ENCODE measurements at regions not wholly inside any gene's neighbourhood (a gene's known extent, or its start where the extent isn't known, plus 50 kb on each side); places are given as distances from the start of the nearest gene placed in this dataset.

DNA sequence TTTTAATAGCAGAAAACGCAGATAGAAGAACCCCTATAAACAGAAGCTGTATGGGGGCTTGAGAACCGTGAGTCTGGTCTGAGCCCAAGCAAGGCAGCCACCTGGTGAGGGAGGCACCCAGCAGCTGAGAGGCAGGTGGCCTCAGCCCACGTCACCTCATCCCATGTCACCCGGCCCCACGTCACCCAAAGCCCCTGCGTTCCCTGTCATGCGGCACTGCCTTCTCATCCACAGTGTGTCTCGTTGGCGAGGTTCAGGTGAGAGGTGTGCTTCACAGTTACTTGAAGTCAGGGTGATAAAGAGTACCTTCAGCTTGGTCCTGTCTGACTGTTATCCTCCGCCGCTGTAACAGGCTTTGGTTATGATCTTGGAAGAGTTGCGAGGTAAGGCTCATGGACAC lies 80.6 kb upstream of the IRX4 start:
- Histone ChIP-seq H3K4me1 (ENCODE audit: control insufficient read depth, insufficient read depth, low read length, unreplicated experiment) (no peaks in the 10 kb centered on the region), H3K36me3 (ENCODE audit: insufficient read depth, low read length) (no peaks in the 10 kb centered on the region), H3K27ac (ENCODE audit: low read depth, low read length) (no peak overlapping the region), H2AFZ (ENCODE audit: low read length, unreplicated experiment) (no peak overlapping the region), H3K4me3 (ENCODE audit: low read depth, low read length) (no peak overlapping the region), H3K27me3 (ENCODE audit: insufficient read depth, low read length) (no peaks in the 10 kb centered on the region), H3K79me2 (ENCODE audit: control insufficient read depth, insufficient read depth, low read length, unreplicated experiment) (no peaks in the 10 kb centered on the region)

DNA sequence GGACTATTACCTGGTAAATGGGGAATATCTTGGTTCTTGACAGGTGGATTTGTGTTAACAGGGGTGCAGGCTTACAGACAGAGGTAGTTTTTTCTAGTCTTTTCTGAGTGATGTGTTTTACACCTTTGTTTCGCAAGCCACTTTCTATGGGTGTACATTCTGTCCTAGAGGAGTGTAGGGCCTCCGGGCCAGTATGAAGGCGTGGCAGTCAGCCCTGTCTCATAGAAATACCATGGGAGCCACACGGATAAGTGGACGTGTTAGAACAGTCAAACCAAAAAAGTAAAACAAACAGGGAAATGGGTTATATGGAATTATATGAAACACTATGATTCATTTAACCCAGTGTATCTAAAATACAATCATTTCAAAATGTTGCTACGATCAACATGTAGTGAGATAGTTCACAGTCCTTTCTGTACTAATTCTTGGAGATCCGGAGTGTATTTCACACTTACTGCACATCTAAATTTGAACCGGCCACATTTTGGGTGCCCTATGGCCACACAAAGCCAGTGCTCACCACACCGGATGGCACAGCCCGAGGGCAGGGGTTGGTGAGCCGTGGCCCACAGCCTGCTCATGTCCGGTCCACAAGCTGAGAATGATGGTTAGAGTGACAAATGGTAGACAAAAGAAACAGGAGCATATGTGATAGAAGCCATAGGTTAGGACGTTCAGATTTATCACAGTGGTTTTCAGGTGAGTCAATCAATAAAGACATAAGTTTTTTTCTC lies 80.1 kb upstream of the IRX4 start:
- Histone ChIP-seq H3K79me2 (ENCODE audit: control insufficient read depth, insufficient read depth, low read length, unreplicated experiment) (no peaks in the 10 kb centered on the region), H3K27me3 (ENCODE audit: insufficient read depth, low read length) (no peaks in the 10 kb centered on the region), H3K27ac (ENCODE audit: low read depth, low read length) (no peak overlapping the region), H3K4me1 (ENCODE audit: control insufficient read depth, insufficient read depth, low read length, unreplicated experiment) (no peaks in the 10 kb centered on the region), H2AFZ (ENCODE audit: low read length, unreplicated experiment) (no peak overlapping the region), H3K36me3 (ENCODE audit: insufficient read depth, low read length) (no peaks in the 10 kb centered on the region), H3K4me3 (ENCODE audit: low read depth, low read length) (no peak overlapping the region)

DNA sequence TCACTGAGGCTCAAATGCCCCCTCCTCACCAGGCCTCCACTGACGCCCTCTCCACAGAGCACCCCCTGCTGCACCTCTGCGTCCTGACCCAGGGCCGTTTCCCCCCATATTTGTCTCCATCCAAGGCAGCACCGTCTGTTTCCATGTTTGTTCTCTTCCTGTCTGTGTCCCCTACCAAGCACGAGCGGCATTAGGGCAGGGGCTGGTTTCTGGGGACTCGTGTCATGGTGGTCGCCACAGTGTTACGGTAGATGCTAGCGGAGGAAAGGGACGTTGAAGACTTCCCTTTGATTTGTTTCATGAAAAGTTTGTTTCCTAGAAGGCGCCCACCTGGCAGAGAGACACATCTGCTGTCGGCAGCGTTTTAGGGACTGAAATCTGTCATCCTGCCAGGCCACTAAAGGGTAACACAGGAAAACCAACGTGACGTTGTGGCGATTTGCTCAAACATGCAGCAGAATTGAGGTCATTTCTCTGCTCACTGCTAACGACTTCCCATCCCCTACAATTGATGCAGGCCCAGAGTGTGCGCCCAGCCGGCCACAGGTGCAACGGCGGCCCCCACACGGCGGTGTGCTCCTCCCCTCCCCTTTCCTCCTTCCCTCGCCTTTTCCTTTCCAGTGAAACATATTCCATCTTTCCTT lies 79.3 kb upstream of the IRX4 start:
- Histone ChIP-seq H3K79me2 (ENCODE audit: control insufficient read depth, insufficient read depth, low read length, unreplicated experiment) (no peaks in the 10 kb centered on the region), H3K36me3 (ENCODE audit: insufficient read depth, low read length) (no peaks in the 10 kb centered on the region), H3K27me3 (ENCODE audit: insufficient read depth, low read length) (no peaks in the 10 kb centered on the region), H3K4me3 (ENCODE audit: low read depth, low read length) (no peak overlapping the region), H2AFZ (ENCODE audit: low read length, unreplicated experiment) (no peak overlapping the region), H3K4me1 (ENCODE audit: control insufficient read depth, insufficient read depth, low read length, unreplicated experiment) (no peaks in the 10 kb centered on the region), H3K27ac (ENCODE audit: low read depth, low read length) (no peak overlapping the region)

DNA sequence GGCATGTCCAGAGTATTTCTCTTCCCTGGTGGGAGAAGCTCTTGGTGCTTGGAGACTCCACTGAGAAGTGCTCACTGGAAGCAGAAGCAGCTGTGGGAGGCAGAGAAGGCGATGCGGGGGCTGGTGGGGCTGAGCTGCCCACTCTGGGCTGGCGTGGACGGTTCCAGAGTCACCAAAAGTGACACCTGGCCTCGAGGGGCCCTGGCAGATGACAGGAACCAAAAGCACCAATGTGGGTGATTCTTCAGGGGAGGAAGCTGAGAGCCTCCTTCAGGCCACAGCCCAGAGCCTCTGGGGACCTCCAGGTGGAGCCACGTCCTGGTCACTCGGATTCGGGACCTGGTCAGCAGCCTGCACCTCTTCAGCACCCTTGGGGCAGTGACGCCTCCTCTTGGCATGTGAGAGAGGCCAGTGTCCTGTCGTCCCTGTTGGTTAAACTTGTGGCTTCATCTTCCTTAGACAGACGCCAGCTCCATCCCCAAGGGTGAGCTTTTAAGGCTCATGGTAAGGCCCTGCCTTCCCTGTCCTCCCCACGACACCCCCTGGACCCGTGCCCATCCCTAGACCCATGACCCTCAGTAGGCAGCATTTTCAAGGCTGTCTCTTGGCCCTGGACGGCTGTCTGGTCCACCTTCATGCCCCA lies 78.7 kb upstream of the IRX4 start:
- Histone ChIP-seq H3K4me1 (ENCODE audit: control insufficient read depth, insufficient read depth, low read length, unreplicated experiment) (no peaks in the 10 kb centered on the region), H3K4me3 (ENCODE audit: low read depth, low read length) (no peak overlapping the region), H3K27me3 (ENCODE audit: insufficient read depth, low read length) (no peaks in the 10 kb centered on the region), H2AFZ (ENCODE audit: low read length, unreplicated experiment) (no peak overlapping the region), H3K36me3 (ENCODE audit: insufficient read depth, low read length) (no peaks in the 10 kb centered on the region), H3K79me2 (ENCODE audit: control insufficient read depth, insufficient read depth, low read length, unreplicated experiment) (no peaks in the 10 kb centered on the region), H3K27ac (ENCODE audit: low read depth, low read length) (no peak overlapping the region)

DNA sequence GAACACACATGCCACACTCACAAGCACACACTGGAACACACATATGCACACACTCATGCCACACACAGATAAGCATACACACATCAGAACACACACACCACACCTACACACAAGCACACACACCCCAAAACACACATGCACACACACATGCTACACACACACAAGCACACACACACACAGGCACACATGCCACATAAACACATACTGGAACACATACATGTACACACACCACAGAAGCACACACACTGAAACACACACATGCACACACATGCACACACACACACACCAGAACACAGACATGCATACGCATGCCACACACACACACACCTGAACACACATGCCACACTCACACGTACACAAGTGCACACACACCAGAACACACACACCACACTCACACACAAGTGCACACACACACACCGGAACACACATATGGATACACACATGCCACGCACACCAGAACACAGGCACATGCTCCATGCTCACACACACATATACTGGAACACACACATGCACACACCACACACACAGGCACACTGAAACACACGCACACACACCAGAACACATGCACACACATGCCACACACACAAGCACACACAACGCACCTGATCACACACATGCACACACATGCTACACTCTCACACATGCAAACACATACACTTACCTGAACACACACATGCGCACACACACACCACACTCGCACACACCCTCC lies 78.0 kb upstream of the IRX4 start:
- Histone ChIP-seq H3K79me2 (ENCODE audit: control insufficient read depth, insufficient read depth, low read length, unreplicated experiment) (no peaks in the 10 kb centered on the region), H2AFZ (ENCODE audit: low read length, unreplicated experiment) (no peak overlapping the region), H3K36me3 (ENCODE audit: insufficient read depth, low read length) (no peaks in the 10 kb centered on the region), H3K4me1 (ENCODE audit: control insufficient read depth, insufficient read depth, low read length, unreplicated experiment) (no peaks in the 10 kb centered on the region), H3K27me3 (ENCODE audit: insufficient read depth, low read length) (no peaks in the 10 kb centered on the region), H3K27ac (ENCODE audit: low read depth, low read length) (no peak overlapping the region), H3K4me3 (ENCODE audit: low read depth, low read length) (no peak overlapping the region)

DNA sequence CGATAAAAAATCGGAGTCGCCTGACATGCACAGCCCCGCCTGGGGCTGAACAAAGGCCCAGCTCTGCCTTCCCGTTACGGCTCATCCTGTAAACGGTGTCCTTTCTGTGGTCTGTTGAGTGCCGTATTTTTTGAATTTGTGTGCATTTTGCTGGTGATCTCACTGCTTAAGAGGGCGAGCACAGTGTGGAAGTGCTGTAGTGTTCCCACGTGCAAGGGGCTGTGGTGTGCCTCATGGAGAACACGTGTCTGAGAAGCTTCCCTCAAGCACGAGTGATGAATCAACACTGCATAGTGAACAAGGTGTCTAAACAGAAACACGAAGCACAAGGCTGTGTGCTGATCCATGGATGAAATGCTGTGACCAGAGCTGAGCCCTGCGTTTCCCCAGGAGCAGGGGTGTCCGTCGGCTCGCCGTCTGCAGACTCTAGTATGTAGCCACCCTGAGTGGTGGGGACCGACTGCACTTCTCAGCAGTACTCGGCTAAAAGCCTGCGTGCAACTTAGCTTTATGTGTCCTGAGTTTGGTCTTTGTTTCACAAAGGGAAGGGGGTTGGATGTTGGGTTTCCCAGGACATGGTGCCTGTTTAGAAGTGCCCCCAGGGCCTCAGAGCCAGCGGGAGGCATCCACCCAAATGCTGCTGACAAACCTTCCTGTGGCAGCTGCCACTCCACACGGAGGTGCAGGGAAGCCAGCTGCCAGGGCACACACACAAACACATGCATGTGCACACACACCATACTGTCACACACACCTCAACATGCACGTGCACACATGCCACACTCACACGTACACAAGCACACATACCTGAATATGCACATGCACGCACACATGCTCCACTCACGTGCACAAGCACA lies 77.2 kb upstream of the IRX4 start:
- H3K27ac ChIP-seq (ENCODE audit: low read depth, low read length): no peak overlapping the region
- no peaks in the 10 kb centered on the region for H3K36me3 ChIP-seq (ENCODE audit: insufficient read depth, low read length)
- H3K27me3 ChIP-seq (ENCODE audit: insufficient read depth, low read length): no peaks in the 10 kb centered on the region
- H3K4me1 ChIP-seq (ENCODE audit: control insufficient read depth, insufficient read depth, low read length, unreplicated experiment): no peaks in the 10 kb centered on the region
- no peaks in the 10 kb centered on the region for H3K79me2 ChIP-seq (ENCODE audit: control insufficient read depth, insufficient read depth, low read length, unreplicated experiment)
- no peak overlapping the region for H2AFZ ChIP-seq (ENCODE audit: low read length, unreplicated experiment)
- H3K4me3 ChIP-seq (ENCODE audit: low read depth, low read length): no peak overlapping the region

DNA sequence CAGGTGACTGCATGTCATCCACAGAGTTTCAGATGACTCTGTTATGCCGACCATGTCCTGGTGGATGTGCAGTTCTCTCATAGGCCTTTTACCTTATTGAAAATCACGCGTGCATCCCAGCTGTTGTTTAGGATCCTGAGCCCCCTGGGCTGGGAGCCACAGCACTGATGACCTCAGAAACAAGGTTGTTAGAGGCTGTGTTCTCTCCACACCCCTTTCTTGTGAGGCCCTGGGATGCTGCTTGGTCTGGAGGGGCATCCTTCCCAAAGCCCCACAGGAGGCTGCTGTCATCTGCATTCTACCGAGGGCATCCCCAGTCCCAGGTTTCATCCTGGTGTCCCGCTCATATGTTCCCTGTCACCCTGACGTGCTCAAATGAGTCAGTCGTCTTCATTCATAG lies 76.5 kb upstream of the IRX4 start:
- no peaks in the 10 kb centered on the region for H3K36me3 ChIP-seq (ENCODE audit: insufficient read depth, low read length)
- H3K27me3 ChIP-seq (ENCODE audit: insufficient read depth, low read length): no peaks in the 10 kb centered on the region
- H2AFZ ChIP-seq (ENCODE audit: low read length, unreplicated experiment): no peak overlapping the region
- H3K4me3 ChIP-seq (ENCODE audit: low read depth, low read length): no peak overlapping the region
- H3K27ac ChIP-seq (ENCODE audit: low read depth, low read length): no peak overlapping the region
- H3K4me1 ChIP-seq (ENCODE audit: control insufficient read depth, insufficient read depth, low read length, unreplicated experiment): no peaks in the 10 kb centered on the region
- no peaks in the 10 kb centered on the region for H3K79me2 ChIP-seq (ENCODE audit: control insufficient read depth, insufficient read depth, low read length, unreplicated experiment)

DNA sequence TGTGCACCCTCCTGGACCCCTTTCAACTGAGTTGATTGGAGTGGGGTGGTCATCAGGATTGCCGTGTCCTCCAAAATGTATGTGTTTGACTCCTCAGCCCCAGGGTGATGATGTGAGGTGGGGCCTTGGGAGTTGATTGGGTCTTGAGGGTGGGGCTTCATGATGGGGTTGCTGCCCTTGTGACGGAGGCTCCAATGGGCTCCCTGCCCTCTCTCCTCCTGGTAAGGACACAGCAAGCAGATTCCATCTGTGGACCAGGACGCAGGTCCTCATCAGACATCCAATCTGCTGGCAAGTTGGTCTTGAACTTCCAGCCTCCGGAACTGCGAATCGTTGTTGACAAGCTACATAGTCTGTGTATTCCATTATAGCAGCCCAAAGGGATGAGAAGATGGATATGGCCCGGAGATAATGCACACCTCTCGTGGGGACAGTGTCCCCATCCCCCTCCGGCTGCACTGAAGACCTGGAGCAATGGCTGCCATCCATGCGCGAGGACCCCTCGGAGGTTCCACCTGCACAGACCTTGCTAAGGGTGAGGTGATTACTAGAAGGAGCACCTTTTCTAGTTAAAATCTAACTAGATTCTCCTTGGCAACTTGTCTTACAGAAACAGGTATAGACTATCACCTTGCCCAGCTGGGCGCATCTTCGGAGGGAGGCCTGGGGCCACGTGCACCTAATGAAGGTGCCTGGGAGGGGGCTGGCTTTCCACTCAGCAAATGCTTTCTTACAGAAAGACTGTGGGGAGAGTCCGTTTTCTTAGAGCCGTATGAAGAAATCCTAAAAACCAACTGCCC lies 75.7 kb upstream of the IRX4 start:
- Histone ChIP-seq H2AFZ (ENCODE audit: low read length, unreplicated experiment) (no peak overlapping the region), H3K4me1 (ENCODE audit: control insufficient read depth, insufficient read depth, low read length, unreplicated experiment) (no peaks in the 10 kb centered on the region), H3K79me2 (ENCODE audit: control insufficient read depth, insufficient read depth, low read length, unreplicated experiment) (no peaks in the 10 kb centered on the region), H3K27ac (ENCODE audit: low read depth, low read length) (no peak overlapping the region), H3K27me3 (ENCODE audit: insufficient read depth, low read length) (no peaks in the 10 kb centered on the region), H3K4me3 (ENCODE audit: low read depth, low read length) (no peak overlapping the region), H3K36me3 (ENCODE audit: insufficient read depth, low read length) (no peaks in the 10 kb centered on the region)

DNA sequence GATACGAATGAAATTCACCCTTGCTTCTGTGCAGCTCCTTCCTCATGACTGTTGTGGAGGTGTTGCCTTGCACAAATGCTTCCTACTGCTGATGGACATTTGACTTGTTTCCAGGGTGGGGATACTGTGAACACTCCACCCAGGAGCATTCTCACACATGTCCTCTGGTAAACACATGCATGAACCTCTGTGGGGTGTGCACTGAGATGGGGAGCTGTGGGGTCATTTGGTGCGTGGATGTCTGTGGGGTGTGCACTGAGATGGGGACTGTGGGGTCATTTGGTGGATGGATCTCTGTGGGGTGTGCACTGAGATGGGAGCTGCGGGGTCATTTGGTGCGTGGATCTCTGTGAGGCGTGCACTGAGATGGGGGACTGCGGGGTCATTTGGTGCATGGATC lies 72.9 kb upstream of the IRX4 start:
- Histone ChIP-seq H3K27me3 (ENCODE audit: insufficient read depth, low read length) (no peaks in the 10 kb centered on the region), H2AFZ (ENCODE audit: low read length, unreplicated experiment) (no peak overlapping the region), H3K27ac (ENCODE audit: low read depth, low read length) (no peak overlapping the region), H3K4me1 (ENCODE audit: control insufficient read depth, insufficient read depth, low read length, unreplicated experiment) (no peaks in the 10 kb centered on the region), H3K79me2 (ENCODE audit: control insufficient read depth, insufficient read depth, low read length, unreplicated experiment) (no peaks in the 10 kb centered on the region), H3K36me3 (ENCODE audit: insufficient read depth, low read length) (no peaks in the 10 kb centered on the region), H3K4me3 (ENCODE audit: low read depth, low read length) (no peak overlapping the region)
